Stimulated activated naive CD8-positive, alpha-beta T cell treated with anti-CD3 and anti-CD28 coated beads, Interleukin-15, amount 100 ng/mL, for 72 hours (primary cell): ENCODE measurements at regions not wholly inside any gene's neighbourhood (a gene's known extent, or its start where the extent isn't known, plus 50 kb on each side); places are given as distances from the start of the nearest gene placed in this dataset.

Experiments used
- ATAC-seq: fragments of 150-1000 bp; cut with Tn5 transposase; 2 replicates; pipeline ENCODE4 v1.10.0; 2021; ENCODE audit warnings: mild to moderate bottlenecking, moderate library complexity
- DNase-seq, 2 donors: peaks; one replicate each; pipeline ENCODE4 v3.0.0; 2021 to 2022
- H3K27ac Mint-ChIP-seq, 2 donors: one replicate each; pipeline ENCODE4 v1.8.0; 2022; ENCODE audit warnings: mild to moderate bottlenecking in 2 of 2, mixed read lengths in 2 of 2, moderate library complexity in 2 of 2
- H3K27me3 Mint-ChIP-seq: one replicate; pipeline ENCODE4 v1.8.0; 2022; ENCODE audit warnings: mixed read lengths
- H3K4me1 Mint-ChIP-seq: one replicate; pipeline ENCODE4 v1.8.0; 2022; ENCODE audit warnings: mild to moderate bottlenecking, mixed read lengths
- H3K4me3 Mint-ChIP-seq, 2 donors: one replicate each; pipeline ENCODE4 v1.8.0; 2022; ENCODE audit warnings: mild to moderate bottlenecking in 2 of 2, mixed read lengths in 2 of 2, moderate library complexity in 1 of 2
- H3K9me3 Mint-ChIP-seq, 2 donors: one replicate each; pipeline ENCODE4 v1.8.0; 2022; ENCODE audit warnings: mixed read lengths in 2 of 2

DNA sequence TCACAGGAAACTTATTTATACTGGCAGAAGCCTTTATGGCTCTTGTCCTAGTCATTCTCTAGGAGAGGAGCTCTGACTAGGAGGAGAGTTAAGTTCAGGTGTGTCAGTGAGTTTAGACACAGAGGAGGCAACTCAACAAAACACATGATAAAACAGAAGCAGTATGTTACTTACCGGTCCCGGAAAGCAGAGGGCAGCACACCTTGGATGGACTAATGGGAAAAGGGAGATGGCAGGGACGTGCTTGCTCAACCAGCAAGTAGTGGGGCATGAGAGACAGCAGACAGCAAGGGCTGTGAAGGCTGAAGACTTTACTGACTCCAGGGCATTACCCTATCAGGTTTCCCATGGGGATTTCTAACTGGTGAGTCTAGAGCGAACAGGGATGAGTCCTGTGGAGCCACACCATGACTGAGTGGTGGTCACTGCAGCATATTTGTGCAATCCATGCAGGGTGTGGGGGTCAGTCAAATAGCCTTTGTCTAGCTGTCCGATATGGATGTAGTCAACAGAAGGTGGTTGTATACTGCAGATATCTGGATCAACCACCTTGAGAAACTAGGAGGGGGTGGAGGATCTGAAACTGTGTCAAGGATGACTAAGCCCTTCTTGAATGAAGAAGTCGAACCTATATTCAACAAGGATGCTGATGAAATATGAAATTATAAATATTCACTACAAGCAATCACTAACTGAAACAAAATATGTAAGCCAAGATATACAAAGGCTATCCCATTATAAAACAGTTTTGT, 596.3 kb upstream of the CHRM3 start:
- ATAC-seq = no peak
- Mint-ChIP-seq H3K9me3 (peaks cover 13 to 14% of the 10 kb centered on the region in 2 donors), H3K27ac (no peak overlapping the region)

DNA sequence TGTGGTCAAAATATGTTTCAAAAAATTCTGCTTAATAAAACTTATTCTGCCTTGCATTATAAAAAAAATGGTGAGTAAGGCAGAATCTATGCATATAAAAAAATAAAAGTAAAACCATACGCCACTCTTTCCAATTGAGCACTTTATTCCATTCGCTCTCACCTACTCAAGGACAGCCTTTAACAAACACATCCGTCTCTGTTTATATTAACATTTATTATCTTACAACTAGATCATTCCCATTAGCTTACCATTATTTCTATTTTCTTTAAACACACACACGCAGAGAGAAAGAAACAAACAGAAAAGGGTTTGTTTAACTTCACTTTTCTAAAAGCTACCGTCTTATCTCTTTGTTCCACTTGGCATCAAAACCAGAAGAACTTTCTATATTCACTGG, 598.9 kb upstream of the CHRM3 start:
- Mint-ChIP-seq H3K27ac (no peak overlapping the region), H3K27me3 (no peaks in the 10 kb centered on the region), H3K9me3 (peaks cover 6 to 14% of the 10 kb centered on the region in 2 donors), H3K4me1 (no peaks in the 10 kb centered on the region), H3K4me3 (no peak overlapping the region)
- DNase-seq (no peak), ATAC-seq (no peak)

More for the DNA sequence above, 596.3 kb upstream of the CHRM3 start:
- no peak for DNase-seq
- H3K4me3 Mint-ChIP-seq = no peak overlapping the region
- no peaks in the 10 kb centered on the region for H3K27me3 Mint-ChIP-seq
- no peaks in the 10 kb centered on the region for H3K4me1 Mint-ChIP-seq

DNA sequence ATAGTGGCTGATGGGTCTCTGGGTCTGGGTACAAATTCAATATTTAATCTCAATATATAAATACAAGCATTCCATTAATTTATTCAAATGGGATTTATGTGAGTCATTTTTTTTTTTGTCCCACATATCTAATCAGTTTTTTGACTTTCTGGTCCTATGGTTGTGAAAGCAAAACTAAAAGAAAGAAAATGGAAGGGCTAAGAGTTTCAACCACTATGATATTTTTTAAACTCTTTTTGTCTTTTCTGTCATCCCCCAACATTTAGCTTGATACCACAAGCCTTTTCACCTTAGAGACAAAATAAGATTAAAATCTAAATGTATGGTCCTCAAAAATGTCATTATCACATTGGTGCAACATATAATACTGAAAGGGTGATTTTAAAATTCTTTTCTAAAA, 602.7 kb upstream of the CHRM3 start:
- ATAC-seq (no peak), DNase-seq (no peak)
- no peaks in the 10 kb centered on the region for H3K4me1 Mint-ChIP-seq
- no peak overlapping the region for H3K27ac Mint-ChIP-seq
- H3K27me3 Mint-ChIP-seq = no peaks in the 10 kb centered on the region
- H3K9me3 Mint-ChIP-seq = peaks cover 7 to 10% of the 10 kb centered on the region in 2 donors
- H3K4me3 Mint-ChIP-seq = no peak overlapping the region

DNA sequence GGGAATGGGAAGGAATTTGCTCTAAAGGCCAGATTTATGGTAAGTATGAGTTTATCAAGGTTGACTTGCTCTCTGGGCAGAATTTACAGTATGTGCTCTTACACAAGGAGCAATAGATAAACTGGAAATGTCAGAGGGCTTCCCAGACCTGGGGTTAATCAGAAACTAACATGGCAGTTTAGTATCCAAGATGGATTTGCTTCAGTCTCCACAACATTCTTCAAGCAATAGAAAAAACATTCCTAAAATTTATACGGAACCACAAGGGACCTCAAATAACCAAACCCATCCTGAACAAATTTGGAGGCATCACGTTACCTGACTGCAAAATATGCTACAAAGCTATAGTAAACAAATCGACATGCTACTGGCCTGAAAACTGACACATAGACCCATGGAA, 606.7 kb upstream of the CHRM3 start:
- Mint-ChIP-seq H3K27me3 (no peaks in the 10 kb centered on the region), H3K4me1 (no peaks in the 10 kb centered on the region), H3K9me3 (peaks cover 0 to 10% of the 10 kb centered on the region in 2 donors), H3K27ac (no peak overlapping the region), H3K4me3 (no peak overlapping the region)
- no peak for DNase-seq
- ATAC-seq = no peak

DNA sequence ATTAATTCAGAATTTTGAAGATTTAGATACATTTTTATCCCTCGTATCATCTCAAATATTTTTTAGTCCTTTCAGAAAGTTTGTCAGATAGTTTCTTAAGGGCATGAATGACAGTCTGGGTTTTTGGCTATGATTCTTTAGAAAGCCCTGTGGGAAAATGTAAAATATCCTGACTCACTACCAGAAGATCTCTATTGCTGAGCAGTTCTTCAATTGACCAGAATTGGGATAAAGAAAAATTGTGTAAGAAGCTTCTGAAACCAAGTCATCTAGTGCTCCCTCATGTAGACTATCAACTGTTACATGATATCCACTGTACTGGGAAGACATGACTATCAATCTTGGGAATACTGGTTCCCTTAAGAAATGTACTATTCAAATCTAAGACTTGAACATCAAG, 608.3 kb upstream of the CHRM3 start:
- no peaks in the 10 kb centered on the region for H3K4me1 Mint-ChIP-seq
- H3K4me3 Mint-ChIP-seq = no peak overlapping the region
- no peak for ATAC-seq
- no peaks in the 10 kb centered on the region for H3K27me3 Mint-ChIP-seq
- no peak overlapping the region for H3K27ac Mint-ChIP-seq
- H3K9me3 Mint-ChIP-seq = peaks cover 0 to 10% of the 10 kb centered on the region in 2 donors
- DNase-seq = no peak

DNA sequence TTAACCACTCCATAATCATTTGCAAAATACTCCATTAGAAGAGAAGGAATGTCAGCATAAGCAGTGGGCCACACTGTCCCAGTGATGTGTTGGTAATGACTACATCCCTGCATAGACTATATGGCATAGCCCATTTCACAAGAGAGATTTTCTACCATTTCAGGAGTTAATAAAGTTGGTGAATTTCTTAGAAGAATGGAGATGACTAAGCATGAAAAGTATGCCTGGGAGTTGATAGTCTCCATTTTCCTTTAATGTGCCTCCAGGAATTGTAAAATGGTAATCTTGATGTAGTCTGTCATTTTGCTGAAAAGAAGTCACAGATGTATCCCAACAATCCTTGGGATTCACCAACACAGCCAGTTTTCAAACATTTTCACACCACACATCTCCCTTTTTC, 608.8 kb upstream of the CHRM3 start:
- no peak overlapping the region for H3K27ac Mint-ChIP-seq
- H3K27me3 Mint-ChIP-seq = no peaks in the 10 kb centered on the region
- peaks cover 0 to 9% of the 10 kb centered on the region in 2 donors for H3K9me3 Mint-ChIP-seq
- ATAC-seq (no peak), DNase-seq (no peak)
- no peak overlapping the region for H3K4me3 Mint-ChIP-seq
- no peaks in the 10 kb centered on the region for H3K4me1 Mint-ChIP-seq

DNA sequence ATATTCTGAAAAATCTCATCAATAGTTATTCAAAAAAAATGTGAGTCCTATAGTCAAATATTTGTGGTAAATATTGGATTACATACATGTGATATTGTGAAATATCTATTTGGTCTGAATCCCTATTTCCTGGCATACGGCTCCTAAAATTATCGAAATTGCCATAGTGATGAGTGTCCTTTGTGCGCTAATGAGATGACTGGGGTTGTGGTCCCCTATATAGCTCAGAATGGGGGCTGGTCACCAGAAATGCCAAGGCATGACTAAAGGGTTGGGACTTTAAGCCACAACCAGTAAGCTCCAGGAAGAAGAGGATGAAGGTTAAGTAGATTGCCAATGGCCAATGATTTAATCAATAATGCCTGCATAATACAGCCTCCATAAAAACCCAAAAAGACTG, 610.2 kb upstream of the CHRM3 start:
- Mint-ChIP-seq H3K4me3 (no peak overlapping the region), H3K27ac (no peak overlapping the region), H3K9me3 (peaks cover 0 to 5% of the 10 kb centered on the region in 2 donors), H3K4me1 (no peaks in the 10 kb centered on the region), H3K27me3 (no peaks in the 10 kb centered on the region)
- ATAC-seq = no peak
- no peak for DNase-seq

DNA sequence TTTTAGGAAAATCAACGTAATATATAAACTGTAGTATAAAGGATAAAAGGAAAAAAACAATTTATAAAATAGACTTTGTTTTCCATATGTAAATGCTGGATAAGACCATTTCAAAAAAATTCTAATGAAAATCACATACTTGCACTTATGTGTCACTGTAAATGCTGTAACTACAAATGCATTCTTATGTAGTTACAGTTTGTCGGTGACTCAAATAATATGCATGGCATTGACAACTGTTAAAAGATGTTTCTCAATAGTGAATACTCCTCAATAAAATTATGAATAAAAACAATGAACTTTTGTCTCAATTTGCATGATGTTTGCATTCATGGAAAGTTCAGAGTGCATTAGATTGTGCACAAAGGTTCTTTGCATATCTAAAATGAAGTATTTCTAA, 614.0 kb upstream of the CHRM3 start:
- no peak for DNase-seq
- Mint-ChIP-seq H3K27me3 (no peaks in the 10 kb centered on the region), H3K4me3 (no peak overlapping the region), H3K9me3 (peaks cover 0 to 7% of the 10 kb centered on the region in 2 donors), H3K4me1 (no peaks in the 10 kb centered on the region), H3K27ac (no peak overlapping the region)
- ATAC-seq = no peak

DNA sequence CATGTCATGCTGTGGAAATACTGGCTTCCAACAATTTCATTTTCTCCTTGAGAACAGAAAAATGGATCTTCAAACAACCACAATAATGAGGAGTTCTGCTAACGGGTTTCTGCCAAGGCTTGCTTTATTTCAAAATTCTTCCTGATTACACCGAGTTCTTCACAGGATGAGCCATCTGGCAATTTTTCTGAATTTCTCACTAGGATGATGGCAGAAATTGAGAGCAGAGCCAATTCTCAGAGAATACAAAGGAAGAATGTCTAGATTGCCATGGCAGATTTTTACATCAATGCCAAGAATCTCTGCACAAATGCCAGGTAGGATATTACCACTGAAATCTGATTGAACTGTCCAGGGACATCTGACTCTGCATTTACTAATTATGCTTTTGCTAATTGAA, 619.0 kb upstream of the CHRM3 start:
- H3K4me1 Mint-ChIP-seq = no peaks in the 10 kb centered on the region
- H3K27me3 Mint-ChIP-seq = no peaks in the 10 kb centered on the region
- no peak overlapping the region for H3K4me3 Mint-ChIP-seq
- peaks cover 20 to 26% of the 10 kb centered on the region in 2 donors for H3K9me3 Mint-ChIP-seq
- ATAC-seq = no peak
- H3K27ac Mint-ChIP-seq = no peak overlapping the region
- no peak for DNase-seq

DNA sequence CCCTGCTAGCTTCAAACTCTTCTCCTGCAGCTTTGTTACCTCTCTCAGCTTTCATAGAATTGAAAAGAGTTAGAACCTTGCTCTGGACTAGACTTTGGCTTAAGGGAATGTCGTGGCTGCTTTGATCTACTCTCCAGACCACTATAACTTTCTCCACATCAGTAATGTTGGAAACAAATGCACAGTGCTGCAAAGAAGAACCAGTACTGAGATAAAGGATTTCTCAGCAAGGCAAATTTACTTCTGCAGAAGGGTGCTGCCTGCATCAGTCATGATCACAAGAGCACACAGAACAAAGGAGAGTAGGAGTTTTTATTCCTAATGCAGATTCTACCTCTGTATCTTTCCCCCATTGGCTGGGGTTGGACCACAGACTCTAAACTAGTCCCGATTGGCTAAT, 621.6 kb upstream of the CHRM3 start:
- H3K9me3 Mint-ChIP-seq = peaks cover 20 to 23% of the 10 kb centered on the region in 2 donors
- DNase-seq (no peak), ATAC-seq (no peak)
- no peak overlapping the region for H3K4me3 Mint-ChIP-seq
- H3K4me1 Mint-ChIP-seq = no peaks in the 10 kb centered on the region
- no peak overlapping the region for H3K27ac Mint-ChIP-seq
- H3K27me3 Mint-ChIP-seq = no peaks in the 10 kb centered on the region

DNA sequence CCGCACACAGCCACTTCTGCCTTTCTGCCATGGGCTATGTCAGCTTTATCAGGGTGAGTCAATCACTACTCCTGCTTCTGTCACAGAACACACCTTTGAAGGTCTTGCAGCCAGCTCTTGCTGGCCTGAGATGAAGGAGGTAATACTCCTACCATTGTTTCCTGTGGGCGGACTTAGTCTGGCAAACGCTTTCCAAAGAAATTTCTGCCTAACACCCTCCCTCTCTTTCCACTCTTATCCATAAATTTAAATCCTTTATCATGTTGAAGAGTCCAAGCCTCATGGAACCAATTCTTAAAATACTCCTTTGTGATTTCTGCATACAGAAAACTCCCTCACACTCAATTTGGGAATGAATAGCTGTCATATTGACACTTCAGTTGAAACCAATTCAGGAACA, 633.1 kb upstream of the CHRM3 start:
- no peaks in the 10 kb centered on the region for H3K27me3 Mint-ChIP-seq
- no peak overlapping the region for H3K27ac Mint-ChIP-seq
- DNase-seq = no peak
- no peak overlapping the region for H3K4me3 Mint-ChIP-seq
- ATAC-seq = no peak
- peaks cover 7 to 8% of the 10 kb centered on the region in 2 donors for H3K9me3 Mint-ChIP-seq
- no peaks in the 10 kb centered on the region for H3K4me1 Mint-ChIP-seq

DNA sequence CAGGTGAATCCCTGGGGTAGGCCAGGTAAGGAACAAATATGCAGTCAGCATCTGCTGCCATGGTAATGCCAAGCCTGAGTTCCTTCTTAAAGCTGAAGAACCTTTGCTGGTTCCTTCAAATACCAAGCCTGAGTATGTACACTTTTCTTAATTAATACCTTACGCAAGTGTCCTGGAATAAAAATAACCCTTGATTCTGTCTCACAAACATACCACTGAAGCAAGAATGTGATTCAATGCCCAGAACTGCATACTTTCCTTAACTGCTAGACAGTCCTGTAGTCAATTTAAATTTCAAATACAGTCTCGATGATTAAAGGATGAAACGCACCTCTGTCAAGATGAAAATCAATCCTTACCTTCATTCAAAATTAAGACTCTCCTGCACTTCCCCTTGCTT, 634.0 kb upstream of the CHRM3 start:
- Mint-ChIP-seq H3K9me3 (peaks cover 7 to 8% of the 10 kb centered on the region in 2 donors), H3K27ac (no peak overlapping the region), H3K4me1 (no peaks in the 10 kb centered on the region), H3K27me3 (no peaks in the 10 kb centered on the region), H3K4me3 (no peak overlapping the region)
- DNase-seq = no peak
- no peak for ATAC-seq

DNA sequence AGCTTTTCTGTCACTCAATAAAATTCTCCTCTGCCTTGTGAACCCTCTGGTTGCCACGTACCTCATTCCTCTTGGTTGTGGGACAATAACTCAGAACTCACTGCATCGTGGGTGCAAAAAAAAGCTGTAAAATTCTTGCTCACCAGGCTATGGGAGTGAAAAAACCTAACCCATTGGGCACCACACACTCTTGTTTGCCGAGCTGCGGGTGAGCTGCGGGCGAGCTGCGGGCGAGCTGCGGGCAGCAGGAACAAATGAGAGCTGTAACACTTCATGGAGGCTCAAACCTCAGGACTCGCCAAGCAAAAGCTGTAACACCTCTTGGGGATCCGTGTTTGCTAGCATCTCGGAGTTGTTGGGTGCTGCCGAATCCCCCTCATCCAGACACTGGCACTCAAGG, 641.3 kb upstream of the CHRM3 start:
- no peaks in the 10 kb centered on the region for H3K27me3 Mint-ChIP-seq
- ATAC-seq = no peak
- no peak overlapping the region for H3K4me3 Mint-ChIP-seq
- no peak overlapping the region for H3K27ac Mint-ChIP-seq
- H3K9me3 Mint-ChIP-seq = peaks cover 0 to 16% of the 10 kb centered on the region in 2 donors
- DNase-seq = no peak
- H3K4me1 Mint-ChIP-seq = no peaks in the 10 kb centered on the region

DNA sequence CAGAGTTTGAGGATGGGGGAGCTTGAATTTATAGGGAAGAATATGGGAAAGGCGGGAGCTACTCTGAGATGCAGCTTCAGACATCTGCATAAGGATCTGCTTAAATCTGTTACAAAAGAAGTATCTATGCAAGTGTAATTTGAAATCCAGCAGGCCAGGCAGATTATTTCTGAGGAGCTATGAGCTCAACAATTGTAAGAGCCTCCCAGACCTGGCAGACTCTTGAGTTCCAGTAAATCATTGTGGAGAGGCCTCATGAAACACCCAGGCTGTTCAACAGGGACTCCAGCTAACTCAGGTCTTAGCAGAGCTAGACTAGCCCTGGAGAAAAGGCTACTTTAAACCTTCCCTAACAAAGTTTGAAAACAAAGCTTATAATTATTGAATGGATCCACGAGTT, 647.5 kb upstream of the CHRM3 start:
- no peak for DNase-seq
- Mint-ChIP-seq H3K9me3 (peaks cover 0 to 14% of the 10 kb centered on the region in 2 donors), H3K4me3 (no peak overlapping the region), H3K4me1 (no peaks in the 10 kb centered on the region), H3K27ac (no peak overlapping the region), H3K27me3 (no peaks in the 10 kb centered on the region)
- no peak for ATAC-seq

DNA sequence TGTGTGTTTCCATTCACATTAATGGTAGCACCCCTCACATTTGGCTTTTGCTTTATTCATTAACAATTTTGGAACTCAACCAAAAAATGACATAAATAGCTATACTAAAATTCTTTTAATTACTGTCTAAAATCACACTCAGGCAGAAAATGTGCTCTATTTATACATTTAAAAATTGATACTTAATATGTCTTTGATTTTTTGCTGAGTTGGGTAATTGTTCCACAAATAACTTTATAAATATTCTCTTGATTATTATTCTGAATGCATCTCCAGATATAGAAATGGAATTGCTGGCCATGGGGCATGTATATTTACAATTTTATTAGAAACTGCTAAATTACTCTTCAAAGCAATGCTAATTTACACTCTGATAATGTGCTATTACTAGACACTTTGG, 658.7 kb upstream of the CHRM3 start:
- Mint-ChIP-seq H3K4me1 (no peaks in the 10 kb centered on the region), H3K27ac (no peak overlapping the region), H3K9me3 (peaks cover 0 to 10% of the 10 kb centered on the region in 2 donors), H3K27me3 (no peaks in the 10 kb centered on the region), H3K4me3 (no peak overlapping the region)
- DNase-seq (no peak), ATAC-seq (no peak)

DNA sequence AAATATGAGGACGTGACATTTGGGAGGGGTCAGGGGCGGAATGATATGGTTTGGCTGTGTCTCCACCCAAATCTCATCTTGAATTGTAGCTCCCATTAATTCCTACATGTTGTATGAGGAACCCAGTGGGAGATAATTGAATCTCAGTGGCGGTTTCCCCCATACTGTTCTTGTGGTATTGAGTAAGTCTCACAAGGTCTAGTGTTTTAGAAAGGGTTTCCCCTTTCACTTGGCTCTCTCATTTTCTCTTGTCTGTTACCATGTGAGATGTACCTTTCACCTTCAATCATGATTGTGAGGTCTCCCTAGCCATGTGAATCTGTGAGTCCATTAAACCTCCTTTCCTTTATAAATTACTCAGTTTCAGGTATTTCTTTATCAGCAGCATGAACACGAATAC, 663.6 kb upstream of the CHRM3 start:
- no peak overlapping the region for H3K27ac Mint-ChIP-seq
- DNase-seq (no peak), ATAC-seq (no peak)
- H3K4me3 Mint-ChIP-seq = no peak overlapping the region
- H3K27me3 Mint-ChIP-seq = no peaks in the 10 kb centered on the region
- H3K9me3 Mint-ChIP-seq = peaks cover 15 to 21% of the 10 kb centered on the region in 2 donors
- no peaks in the 10 kb centered on the region for H3K4me1 Mint-ChIP-seq

DNA sequence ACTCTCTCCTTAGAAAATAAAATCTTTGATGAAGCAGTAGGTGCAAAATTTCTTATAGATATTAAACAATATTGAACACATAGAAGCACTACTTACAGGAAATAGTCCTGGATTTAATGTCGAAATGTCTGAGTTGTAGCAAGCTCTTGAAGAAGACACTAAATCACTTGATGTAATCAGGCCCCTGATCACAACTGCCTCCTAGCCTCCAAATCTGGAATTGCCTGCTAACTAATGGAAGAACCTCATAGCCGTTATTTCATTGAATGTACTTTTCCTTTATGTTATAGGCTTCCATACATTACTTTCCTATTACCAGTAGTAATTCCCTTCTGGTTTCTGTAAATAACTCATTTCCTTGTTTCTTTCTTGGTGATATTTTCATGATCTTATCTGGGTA, 675.7 kb upstream of the CHRM3 start:
- H3K27ac Mint-ChIP-seq = no peak overlapping the region
- ATAC-seq (no peak), DNase-seq (no peak)
- no peaks in the 10 kb centered on the region for H3K27me3 Mint-ChIP-seq
- no peaks in the 10 kb centered on the region for H3K4me1 Mint-ChIP-seq
- H3K4me3 Mint-ChIP-seq = no peak overlapping the region
- H3K9me3 Mint-ChIP-seq = no peaks in the 10 kb centered on the region
